ENCODE measurements at regions not wholly inside any gene's neighbourhood (a gene's known extent, or its start where the extent isn't known, plus 50 kb on each side); places are given as distances from the start of the nearest gene placed in this dataset.
A peak's percentile ranks its signal among the peaks of the same experiment; 100 is the strongest.

- DNase-seq (no peak), ATAC-seq (no peak)
- Histone ChIP-seq H3K9me3 (no peaks in the 10 kb centered on the region), H3K27me3 (ENCODE audit: low read depth) (no peaks in the 10 kb centered on the region), H3K27ac (no peak overlapping the region), H3K36me3 (no peaks in the 10 kb centered on the region), H3K4me3 (no peak overlapping the region), H3K4me1 (no peaks in the 10 kb centered on the region)
- intact Hi-C loops (cut with DNase I), result no loop called here
- TF ChIP-seq, protein P1, sequence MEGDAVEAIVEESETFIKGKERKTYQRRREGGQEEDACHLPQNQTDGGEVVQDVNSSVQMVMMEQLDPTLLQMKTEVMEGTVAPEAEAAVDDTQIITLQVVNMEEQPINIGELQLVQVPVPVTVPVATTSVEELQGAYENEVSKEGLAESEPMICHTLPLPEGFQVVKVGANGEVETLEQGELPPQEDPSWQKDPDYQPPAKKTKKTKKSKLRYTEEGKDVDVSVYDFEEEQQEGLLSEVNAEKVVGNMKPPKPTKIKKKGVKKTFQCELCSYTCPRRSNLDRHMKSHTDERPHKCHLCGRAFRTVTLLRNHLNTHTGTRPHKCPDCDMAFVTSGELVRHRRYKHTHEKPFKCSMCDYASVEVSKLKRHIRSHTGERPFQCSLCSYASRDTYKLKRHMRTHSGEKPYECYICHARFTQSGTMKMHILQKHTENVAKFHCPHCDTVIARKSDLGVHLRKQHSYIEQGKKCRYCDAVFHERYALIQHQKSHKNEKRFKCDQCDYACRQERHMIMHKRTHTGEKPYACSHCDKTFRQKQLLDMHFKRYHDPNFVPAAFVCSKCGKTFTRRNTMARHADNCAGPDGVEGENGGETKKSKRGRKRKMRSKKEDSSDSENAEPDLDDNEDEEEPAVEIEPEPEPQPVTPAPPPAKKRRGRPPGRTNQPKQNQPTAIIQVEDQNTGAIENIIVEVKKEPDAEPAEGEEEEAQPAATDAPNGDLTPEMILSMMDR (IDR thresholded peaks at IDR 0.05), result no peak
Observed at GRCh38 chr14:35964697-35965286, 138.7 kb downstream of the BRMS1L start.

DNA sequence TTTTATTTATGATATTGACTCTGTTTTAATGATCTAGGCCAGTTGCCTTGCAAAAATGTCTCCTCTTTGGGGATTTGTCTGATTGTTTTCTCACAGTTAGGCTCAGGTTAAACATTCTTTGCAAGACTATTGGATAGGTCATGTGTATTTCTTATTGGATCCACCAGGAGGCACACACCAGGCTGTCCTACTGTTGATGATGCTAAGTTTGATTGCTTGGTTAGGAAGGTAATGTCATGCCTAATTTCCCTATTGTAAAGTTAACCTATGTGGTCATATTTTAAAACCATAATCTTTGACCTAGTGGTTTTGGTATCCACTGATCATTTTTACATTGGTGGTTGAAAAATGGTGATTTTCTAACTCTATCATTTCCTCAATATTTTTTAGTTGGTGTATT, 137.1 kb downstream of the BRMS1L start:
- no peak for ATAC-seq
- no peaks in the 10 kb centered on the region for H3K27me3 ChIP-seq (ENCODE audit: low read depth)

GRCh38 chr14:35961697-35962274, 135.6 kb downstream of the BRMS1L start:
- ATAC-seq, result no peak
- H3K4me3 ChIP-seq, result no peak overlapping the region
- TF ChIP-seq, protein P1 (IDR thresholded peaks at IDR 0.05), result no peak
- no peak for DNase-seq
- H3K9me3 ChIP-seq, result no peaks in the 10 kb centered on the region
- H3K36me3 ChIP-seq, result no peaks in the 10 kb centered on the region
- H3K27me3 ChIP-seq (ENCODE audit: low read depth), result no peaks in the 10 kb centered on the region
- H3K27ac ChIP-seq, result no peak overlapping the region
- intact Hi-C loops (cut with DNase I), result no loop called here
- peaks cover 5% of the 10 kb centered on the region for H3K4me1 ChIP-seq

More for the DNA sequence above, 137.1 kb downstream of the BRMS1L start:
- H3K36me3 ChIP-seq, result no peaks in the 10 kb centered on the region
- H3K4me1 ChIP-seq, result peaks cover 5% of the 10 kb centered on the region
- no peak overlapping the region for H3K27ac ChIP-seq
- H3K9me3 ChIP-seq, result no peaks in the 10 kb centered on the region
- H3K4me3 ChIP-seq, result no peak overlapping the region
- intact Hi-C loops (cut with DNase I), result no loop called here
- TF ChIP-seq, protein P1 (IDR thresholded peaks at IDR 0.05), result peak; percentile 8
- no peak for DNase-seq

- intact Hi-C loops (cut with DNase I), result no loop called here
- TF ChIP-seq, protein P1 (IDR thresholded peaks at IDR 0.05), result no peak
- H3K4me3 ChIP-seq, result no peak overlapping the region
- H3K27me3 ChIP-seq (ENCODE audit: low read depth), result no peaks in the 10 kb centered on the region
- H3K4me1 ChIP-seq, result peaks cover 5% of the 10 kb centered on the region
- DNase-seq, result no peak
- H3K9me3 ChIP-seq, result no peaks in the 10 kb centered on the region
- ATAC-seq, result no peak
- H3K27ac ChIP-seq, result no peak overlapping the region
- H3K36me3 ChIP-seq, result no peaks in the 10 kb centered on the region
Observed at GRCh38 chr14:35959835-35960234, 133.7 kb downstream of the BRMS1L start.

GRCh38 chr14:35958499-35958898, 132.4 kb downstream of the BRMS1L start:
- Histone ChIP-seq H3K27ac (no peak overlapping the region), H3K9me3 (no peaks in the 10 kb centered on the region), H3K4me1 (peaks cover 5% of the 10 kb centered on the region), H3K4me3 (no peak overlapping the region), H3K27me3 (ENCODE audit: low read depth) (no peaks in the 10 kb centered on the region), H3K36me3 (no peaks in the 10 kb centered on the region)
- DNase-seq, result no peak
- TF ChIP-seq, protein P1 (IDR thresholded peaks at IDR 0.05), result no peak
- ATAC-seq, result no peak
- intact Hi-C loops (cut with DNase I), result no loop called here
